ENCODE measurements at regions not wholly inside any gene's neighbourhood (a gene's known extent, or its start where the extent isn't known, plus 50 kb on each side); places are given as distances from the start of the nearest gene placed in this dataset.

DNA sequence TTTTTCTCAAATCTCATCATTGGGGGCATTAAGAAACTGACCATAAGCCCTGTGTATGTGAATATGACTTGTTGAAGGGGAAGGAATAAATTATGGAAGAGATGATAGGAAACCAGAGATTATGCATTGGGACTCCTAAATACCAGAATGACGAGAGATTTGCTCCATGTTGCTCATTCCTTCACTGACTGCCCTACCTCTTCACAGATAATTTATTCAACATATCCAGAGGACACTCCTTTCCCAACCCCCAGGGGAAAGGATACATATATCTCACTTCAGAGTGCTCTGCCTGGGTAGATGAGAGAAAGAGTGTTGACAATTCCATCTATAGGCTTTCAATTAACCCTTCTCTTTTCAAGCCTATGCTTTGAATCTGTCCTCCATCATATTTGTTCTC is 145.3 kb upstream of the RHOBTB1 start:
- TF ChIP-seq, protein P1, sequence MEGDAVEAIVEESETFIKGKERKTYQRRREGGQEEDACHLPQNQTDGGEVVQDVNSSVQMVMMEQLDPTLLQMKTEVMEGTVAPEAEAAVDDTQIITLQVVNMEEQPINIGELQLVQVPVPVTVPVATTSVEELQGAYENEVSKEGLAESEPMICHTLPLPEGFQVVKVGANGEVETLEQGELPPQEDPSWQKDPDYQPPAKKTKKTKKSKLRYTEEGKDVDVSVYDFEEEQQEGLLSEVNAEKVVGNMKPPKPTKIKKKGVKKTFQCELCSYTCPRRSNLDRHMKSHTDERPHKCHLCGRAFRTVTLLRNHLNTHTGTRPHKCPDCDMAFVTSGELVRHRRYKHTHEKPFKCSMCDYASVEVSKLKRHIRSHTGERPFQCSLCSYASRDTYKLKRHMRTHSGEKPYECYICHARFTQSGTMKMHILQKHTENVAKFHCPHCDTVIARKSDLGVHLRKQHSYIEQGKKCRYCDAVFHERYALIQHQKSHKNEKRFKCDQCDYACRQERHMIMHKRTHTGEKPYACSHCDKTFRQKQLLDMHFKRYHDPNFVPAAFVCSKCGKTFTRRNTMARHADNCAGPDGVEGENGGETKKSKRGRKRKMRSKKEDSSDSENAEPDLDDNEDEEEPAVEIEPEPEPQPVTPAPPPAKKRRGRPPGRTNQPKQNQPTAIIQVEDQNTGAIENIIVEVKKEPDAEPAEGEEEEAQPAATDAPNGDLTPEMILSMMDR (IDR thresholded peaks at IDR 0.05), result no peak
- no peak for TF ChIP-seq POLR2A (IDR thresholded peaks at IDR 0.05)

Measured in breast epithelium (tissue), 3 donors.